H1 (cell line): ENCODE measurements at regions not wholly inside any gene's neighbourhood (a gene's known extent, or its start where the extent isn't known, plus 50 kb on each side); places are given as distances from the start of the nearest gene placed in this dataset.

ENCODE experiments used
- ASH2L ChIP-seq: fragments of 200-600, 300-600 bp; sonication (generic); IDR thresholded peaks from one replicate; pipeline ENCODE4 v1.7.1; 2017; ENCODE audit warnings: low read length
- CEBPB ChIP-seq: IDR thresholded peaks from 2 replicates; pipeline ENCODE4 v1.6.1; 2012; ENCODE audit warnings: low read depth, low read length
- CHD7 ChIP-seq: fragments of 300-600 bp; sonication (generic); IDR thresholded peaks from 2 replicates; pipeline ENCODE4 v1.7.1; 2012; ENCODE audit warnings: low read length, moderate library complexity, mild to moderate bottlenecking, inconsistent platforms; ENCODE audit not compliant: insufficient replicate concordance
- CREB1 ChIP-seq: IDR thresholded peaks from 2 replicates; pipeline ENCODE4 v1.6.1; 2012; ENCODE audit warnings: inconsistent platforms
- HDAC6 ChIP-seq: IDR thresholded peaks from one replicate; pipeline ENCODE4 v1.7.1; 2012; ENCODE audit warnings: low read depth, mild to moderate bottlenecking, inconsistent platforms, low read length, moderate library complexity
- JUND ChIP-seq: IDR thresholded peaks from 2 replicates; pipeline ENCODE4 v1.6.1; 2011; ENCODE audit warnings: mild to moderate bottlenecking, improper control_type of control experiment, low read length
- KDM1A ChIP-seq: fragments of 200-600, 300-600 bp; sonication (generic); IDR thresholded peaks from 2 replicates; pipeline ENCODE4 v1.7.1; 2016; ENCODE audit warnings: mild to moderate bottlenecking, low read length, borderline replicate concordance
- POLR2A ChIP-seq, 2 experiments: IDR thresholded peaks; 1 replicate in 1 of 2; 2 replicates in 1 of 2; pipeline ENCODE4 v1.6.1; 2011; ENCODE audit warnings: low read depth in 2 of 2, low read length in 2 of 2, mild to moderate bottlenecking in 2 of 2; ENCODE audit errors: control extremely low read depth in 1 of 2
- POU5F1 ChIP-seq: IDR thresholded peaks from 2 replicates; pipeline ENCODE4 v1.6.1; 2011; ENCODE audit warnings: low read depth, mild to moderate bottlenecking, low read length, moderate library complexity
- RAD21 ChIP-seq, 2 experiments: IDR thresholded peaks in 1 of 2; conservative IDR thresholded peaks in 1 of 2; 2 replicates each; pipeline ENCODE4 v1.6.1; 2011; ENCODE audit warnings: low read depth in 2 of 2, low read length in 2 of 2, improper control_type of control experiment in 1 of 2, inconsistent platforms in 1 of 2, mild to moderate bottlenecking in 1 of 2, moderate library complexity in 1 of 2
- RBBP5 ChIP-seq: IDR thresholded peaks from 2 replicates; pipeline ENCODE4 v1.7.1; 2012; ENCODE audit warnings: low read depth, mild to moderate bottlenecking, inconsistent platforms, low read length, moderate library complexity, borderline replicate concordance
- RFX5 ChIP-seq: IDR thresholded peaks from 2 replicates; pipeline ENCODE4 v1.6.1; 2011; ENCODE audit warnings: low read depth, low read length, improper control_type of control experiment, borderline replicate concordance
- SP1 ChIP-seq: IDR thresholded peaks from 2 replicates; pipeline ENCODE4 v1.6.1; 2011; ENCODE audit warnings: low read depth, low read length
- SUZ12 ChIP-seq: fragments of 200-600 bp; sonication (generic); IDR thresholded peaks from 2 replicates; pipeline ENCODE4 v1.6.1; 2012; ENCODE audit warnings: mild to moderate bottlenecking, inconsistent platforms, low read length, moderate library complexity, mixed read lengths

DNA sequence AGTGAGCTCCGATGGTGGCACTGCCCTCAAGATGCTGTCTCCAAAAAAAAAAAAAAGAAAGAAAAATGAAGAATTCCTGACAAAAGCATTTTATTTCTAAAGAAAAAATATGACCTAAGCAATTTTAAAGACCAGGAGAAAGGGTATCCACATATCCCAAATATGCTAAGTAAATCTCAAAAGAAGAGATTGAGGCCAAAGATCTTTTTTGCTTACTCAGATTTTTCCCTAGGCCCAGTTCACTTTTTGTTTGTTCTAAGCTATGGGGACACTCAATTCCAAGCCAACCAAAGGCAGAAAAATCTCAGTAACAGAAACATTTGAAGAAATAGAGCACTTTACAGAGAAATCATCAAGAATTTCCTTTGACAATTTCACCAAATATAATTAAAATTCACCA lies 150.8 kb downstream of the SOX9 start (continued):
- TF ChIP-seq CHD7 (no peak), JUND (no peak), CREB1 (no peak), KDM1A (no peak), CEBPB (no peak), ASH2L (no peak), RFX5 (no peak), RBBP5 (no peak), SP1 (no peak), RAD21 (IDR thresholded peaks at IDR 0.05 in 1 of 2, conservative IDR thresholded peaks at IDR 0.05 in 1 of 2; ENCODE audit: low read depth in 2 of 2, low read length in 2 of 2) (no peak), SUZ12 (no peak), POU5F1 (no peak), POLR2A (IDR thresholded peaks at IDR 0.05; ENCODE audit: control extremely low read depth in 1 of 2, low read depth in 2 of 2, low read length in 2 of 2) (no peak), HDAC6 (no peak)
